Glutamatergic neuron (in vitro differentiated cells): ENCODE measurements at regions not wholly inside any gene's neighbourhood (a gene's known extent, or its start where the extent isn't known, plus 50 kb on each side); places are given as distances from the start of the nearest gene placed in this dataset.

Experiments used
- DNase-seq: peaks from one replicate; pipeline ENCODE4 v3.0.0; 2022
- H3K27ac Mint-ChIP-seq: one replicate; pipeline ENCODE4 v1.8.0; 2020; ENCODE audit warnings: mild to moderate bottlenecking, mixed read lengths, inconsistent platforms; ENCODE audit not compliant: unreplicated experiment
- H3K27me3 Mint-ChIP-seq: one replicate; pipeline ENCODE4 v1.8.0; 2020; ENCODE audit warnings: mild to moderate bottlenecking, moderate library complexity, mixed read lengths, inconsistent platforms; ENCODE audit not compliant: unreplicated experiment
- H3K36me3 Mint-ChIP-seq: one replicate; pipeline ENCODE4 v1.8.0; 2020; ENCODE audit warnings: mild to moderate bottlenecking, mixed read lengths, inconsistent platforms; ENCODE audit not compliant: unreplicated experiment
- H3K4me1 Mint-ChIP-seq: one replicate; pipeline ENCODE4 v1.8.0; 2020; ENCODE audit warnings: mild to moderate bottlenecking, low read depth, mixed read lengths, inconsistent platforms; ENCODE audit not compliant: unreplicated experiment
- H3K4me3 Mint-ChIP-seq: one replicate; pipeline ENCODE4 v1.8.0; 2020; ENCODE audit warnings: mild to moderate bottlenecking, mixed read lengths, inconsistent platforms; ENCODE audit not compliant: unreplicated experiment
- H3K9me3 Mint-ChIP-seq: one replicate; pipeline ENCODE4 v1.8.0; 2020; ENCODE audit warnings: mild to moderate bottlenecking, moderate library complexity, mixed read lengths, inconsistent platforms; ENCODE audit not compliant: unreplicated experiment
- TF ChIP-seq, protein P1 (sequence below): fragments of 200-600 bp; sonication (generic); IDR thresholded peaks from one replicate; pipeline ENCODE4 v1.5.0; 2021; ENCODE audit not compliant: partially characterized antibody, unreplicated experiment

DNA sequence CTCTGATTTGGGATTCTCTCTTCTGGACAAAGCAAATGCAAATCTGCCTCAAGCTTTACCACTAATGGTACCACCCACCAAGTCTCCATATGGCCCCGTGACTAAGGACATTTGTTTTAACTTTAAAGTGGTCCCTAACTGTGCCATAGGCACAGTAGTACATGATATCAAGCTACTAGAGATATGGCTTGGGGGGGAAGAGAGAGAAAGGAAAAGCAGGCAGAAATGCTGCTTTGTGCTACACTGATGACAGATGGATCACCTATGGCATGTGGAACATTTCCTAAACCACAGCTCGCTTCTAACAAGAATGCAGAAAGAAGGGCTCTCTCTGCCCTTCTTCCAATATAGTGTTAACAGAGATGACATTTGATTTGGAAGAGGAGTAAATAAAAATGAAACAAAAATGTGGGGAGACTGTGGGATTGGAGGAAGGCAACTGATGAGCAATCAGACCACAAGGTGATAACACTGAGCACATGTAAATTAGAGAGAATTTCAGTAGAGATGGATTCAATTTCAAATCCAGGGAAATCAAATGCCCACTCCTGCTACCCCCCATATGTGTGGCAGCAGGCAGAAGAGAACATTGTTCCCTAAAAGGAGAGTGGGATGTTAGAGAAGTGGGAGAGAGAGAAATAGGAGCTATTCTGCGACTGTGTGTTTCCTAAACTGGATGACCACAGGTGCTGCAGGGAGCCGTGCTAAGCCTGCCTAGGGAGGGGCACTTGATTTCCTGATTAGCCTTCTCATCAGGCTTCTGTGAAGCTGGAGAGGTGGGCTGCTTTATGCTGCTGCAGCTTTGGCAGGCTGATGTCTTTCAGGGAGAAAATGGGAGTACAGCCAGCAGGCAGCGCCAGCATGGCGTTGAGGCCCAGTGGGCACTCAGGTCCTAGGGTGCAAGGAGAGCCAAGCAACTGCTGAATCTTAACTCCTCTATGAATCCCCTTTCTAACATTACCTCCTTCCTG lies 75.3 kb downstream of the ZNF648 start:
- Mint-ChIP-seq H3K27me3 (no peaks in the 10 kb centered on the region), H3K4me3 (no peak overlapping the region), H3K4me1 (peaks cover 8% of the 10 kb centered on the region), H3K27ac (peak overlapping the region; percentile 44), H3K36me3 (no peaks in the 10 kb centered on the region), H3K9me3 (peaks cover 2% of the 10 kb centered on the region)
- TF ChIP-seq, protein P1, sequence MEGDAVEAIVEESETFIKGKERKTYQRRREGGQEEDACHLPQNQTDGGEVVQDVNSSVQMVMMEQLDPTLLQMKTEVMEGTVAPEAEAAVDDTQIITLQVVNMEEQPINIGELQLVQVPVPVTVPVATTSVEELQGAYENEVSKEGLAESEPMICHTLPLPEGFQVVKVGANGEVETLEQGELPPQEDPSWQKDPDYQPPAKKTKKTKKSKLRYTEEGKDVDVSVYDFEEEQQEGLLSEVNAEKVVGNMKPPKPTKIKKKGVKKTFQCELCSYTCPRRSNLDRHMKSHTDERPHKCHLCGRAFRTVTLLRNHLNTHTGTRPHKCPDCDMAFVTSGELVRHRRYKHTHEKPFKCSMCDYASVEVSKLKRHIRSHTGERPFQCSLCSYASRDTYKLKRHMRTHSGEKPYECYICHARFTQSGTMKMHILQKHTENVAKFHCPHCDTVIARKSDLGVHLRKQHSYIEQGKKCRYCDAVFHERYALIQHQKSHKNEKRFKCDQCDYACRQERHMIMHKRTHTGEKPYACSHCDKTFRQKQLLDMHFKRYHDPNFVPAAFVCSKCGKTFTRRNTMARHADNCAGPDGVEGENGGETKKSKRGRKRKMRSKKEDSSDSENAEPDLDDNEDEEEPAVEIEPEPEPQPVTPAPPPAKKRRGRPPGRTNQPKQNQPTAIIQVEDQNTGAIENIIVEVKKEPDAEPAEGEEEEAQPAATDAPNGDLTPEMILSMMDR = no peak
- DNase-seq = no peak

DNA sequence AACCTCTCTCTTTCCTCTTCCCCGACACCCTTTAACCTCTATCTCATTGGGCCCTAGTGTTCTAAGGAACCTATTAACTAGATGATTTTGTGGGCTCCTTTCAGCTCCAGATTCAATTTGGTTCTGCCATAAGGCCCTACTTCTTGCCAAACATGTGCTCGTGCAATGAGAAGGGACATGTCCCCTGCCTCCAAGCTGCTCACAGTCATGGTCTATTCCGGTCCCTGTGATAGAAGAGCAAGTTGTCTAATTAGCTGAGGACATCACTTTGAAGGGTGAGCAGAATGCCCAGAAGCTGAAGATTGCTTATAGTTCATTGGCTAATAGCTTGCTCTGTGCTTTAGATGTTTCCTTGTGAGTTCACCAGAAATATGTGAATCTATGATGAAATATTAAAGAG lies 76.2 kb downstream of the ZNF648 start:
- Mint-ChIP-seq H3K27me3 (no peaks in the 10 kb centered on the region), H3K4me3 (no peak overlapping the region), H3K27ac (no peak overlapping the region), H3K9me3 (peaks cover 2% of the 10 kb centered on the region), H3K36me3 (no peaks in the 10 kb centered on the region), H3K4me1 (peaks cover 8% of the 10 kb centered on the region)
- no peak for DNase-seq
- TF ChIP-seq, protein P1 = no peak

DNA sequence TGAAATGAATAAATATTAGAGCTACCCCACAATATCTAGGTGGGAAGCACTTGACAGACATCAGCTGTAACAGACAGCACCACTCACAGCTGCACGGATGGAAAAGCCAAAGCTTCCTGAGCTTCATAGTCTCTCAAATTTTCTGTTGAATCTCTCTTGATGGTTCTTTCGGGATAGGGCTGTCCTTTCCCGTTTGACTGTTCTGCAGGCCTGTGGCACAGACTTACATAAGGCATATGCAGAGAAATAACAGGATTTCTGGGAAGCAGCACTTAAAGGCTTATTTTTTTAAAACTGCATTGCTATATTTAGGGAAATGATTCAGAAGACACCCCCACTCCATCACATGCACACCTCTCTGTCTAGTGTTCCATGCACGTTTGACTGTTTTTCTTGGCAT lies 77.5 kb downstream of the ZNF648 start:
- Mint-ChIP-seq H3K9me3 (peaks cover 2% of the 10 kb centered on the region), H3K4me3 (no peak overlapping the region), H3K36me3 (no peaks in the 10 kb centered on the region), H3K27ac (no peak overlapping the region), H3K27me3 (no peaks in the 10 kb centered on the region), H3K4me1 (peaks cover 8% of the 10 kb centered on the region)
- TF ChIP-seq, protein P1 = no peak
- no peak for DNase-seq

DNA sequence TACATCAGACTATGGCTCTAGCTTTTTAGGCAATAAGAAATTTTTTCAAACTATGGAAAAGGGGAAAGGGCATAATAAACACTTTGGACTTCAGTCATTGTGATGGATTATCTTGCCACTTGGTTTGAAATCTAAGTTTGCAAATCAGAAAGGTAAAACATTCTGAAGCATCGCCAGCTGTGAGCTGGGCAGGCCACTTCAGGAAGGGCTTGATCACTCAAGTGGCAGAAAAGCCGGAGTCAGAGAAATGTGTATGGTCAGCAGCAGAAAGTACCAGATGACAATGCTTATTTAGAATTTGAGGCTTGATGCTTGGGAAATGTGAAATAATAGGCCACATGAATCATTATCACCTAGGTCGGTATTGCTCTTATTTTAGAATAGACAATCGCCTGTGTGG lies 79.7 kb downstream of the ZNF648 start:
- Mint-ChIP-seq H3K27ac (no peak overlapping the region), H3K9me3 (peaks cover 2% of the 10 kb centered on the region), H3K4me1 (peaks cover 8% of the 10 kb centered on the region), H3K36me3 (no peaks in the 10 kb centered on the region), H3K27me3 (no peaks in the 10 kb centered on the region), H3K4me3 (no peak overlapping the region)
- TF ChIP-seq, protein P1 = no peak
- DNase-seq = no peak

DNA sequence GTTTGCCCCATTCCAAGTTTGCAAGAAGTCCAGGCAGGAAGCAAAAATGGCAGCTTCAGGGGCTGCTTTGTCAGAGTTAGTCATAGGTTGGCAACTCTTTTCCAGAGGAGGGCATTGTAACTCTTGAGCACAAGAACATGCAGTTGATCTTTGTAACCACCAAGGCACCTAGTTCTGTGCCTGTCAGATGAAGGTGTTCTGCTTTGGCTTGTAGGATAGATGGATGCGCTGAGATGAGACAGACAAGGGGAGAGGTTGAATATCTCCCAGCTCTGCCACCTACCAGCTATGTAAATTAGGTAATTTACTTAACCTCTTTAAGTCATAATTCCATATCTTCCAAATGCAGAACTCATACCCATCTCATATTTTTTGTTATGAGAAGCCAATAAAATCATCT lies 89.3 kb downstream of the ZNF648 start:
- no peaks in the 10 kb centered on the region for H3K4me1 Mint-ChIP-seq
- no peak overlapping the region for H3K27ac Mint-ChIP-seq
- H3K27me3 Mint-ChIP-seq = peaks cover 2% of the 10 kb centered on the region
- H3K9me3 Mint-ChIP-seq = peaks cover 9% of the 10 kb centered on the region
- H3K36me3 Mint-ChIP-seq = peaks cover 9% of the 10 kb centered on the region
- TF ChIP-seq, protein P1 = no peak
- H3K4me3 Mint-ChIP-seq = no peak overlapping the region
- DNase-seq = no peak
